Ovary (tissue), 7 donors: ENCODE measurements at regions not wholly inside any gene's neighbourhood (a gene's known extent, or its start where the extent isn't known, plus 50 kb on each side); places are given as distances from the start of the nearest gene placed in this dataset.

Experiments
- DNase-seq, 5 donors: peaks; one replicate each; pipeline ENCODE4 v3.0.0-alpha.2; 2019 to 2020
- H3K27ac ChIP-seq, 2 donors: fragments of 200-600 bp; one replicate each; pipeline versions ENCODE4 v1.5.1 to v1.8.0; 2019 to 2022
- H3K27me3 ChIP-seq: fragments of 200-600 bp; one replicate; pipeline ENCODE4 v1.8.0; 2022
- H3K36me3 ChIP-seq: fragments of 200-600 bp; sonication (generic); one replicate; pipeline ENCODE4 v1.5.1; 2019
- H3K4me1 ChIP-seq: one replicate; pipeline ENCODE4 v1.8.1; 2013; ENCODE audit warnings: mild to moderate bottlenecking, moderate library complexity; ENCODE audit not compliant: insufficient read depth
- H3K4me3 ChIP-seq: fragments of 200-600 bp; sonication (generic); one replicate; pipeline ENCODE4 v1.5.1; 2017
- H3K9me3 ChIP-seq, 2 donors: fragments of 200-600 bp in 1 of 2; sonication (generic) in 1 of 2; one replicate each; pipeline versions ENCODE4 v1.5.1 to v1.8.1; 2013 to 2019; ENCODE audit warnings: mild to moderate bottlenecking in 1 of 2, moderate library complexity in 1 of 2
- EP300 ChIP-seq: sonication (generic); formaldehyde crosslinking; IDR thresholded peaks from one replicate; pipeline ENCODE4 v1.6.1; 2017; ENCODE audit warnings: antibody characterized with exemption
- POLR2A ChIP-seq: fragments of 450-650 bp; IDR thresholded peaks from one replicate; pipeline ENCODE4 v1.6.1; 2017; ENCODE audit warnings: antibody characterized with exemption, mild to moderate bottlenecking, moderate library complexity
- WGBS, 3 donors: extraction: QIAGEN DNeasy Blood & Tissue Kit in 1 of 3; methylation state at CpG; one replicate each; pipeline versions ENCODE4 v1.1.5 to v1.1.7; 2013 to 2017; 5-methylcytosine and 5-hydroxymethylcytosine counted together
- intact Hi-C, 4 donors: fragments of 100-400 bp; cut with DNase I; formaldehyde crosslinking; loops; one replicate each; pipeline versions ENCODE4 v1.11.0 to v1.15.1; 2022 to 2023
- TF ChIP-seq, protein P1 (sequence below), 3 donors: fragments of 450-650 bp in 2 of 3; fragments of 200-600 bp in 1 of 3; IDR thresholded peaks; one replicate each; pipeline versions ENCODE4 v1.5.1 to v1.8.0; 2016 to 2022; ENCODE audit warnings: antibody characterized with exemption in 3 of 3, mild to moderate bottlenecking in 1 of 3
- donor health status: DM: no; HTN: no; CAD: no; lungs with moderate emphysema.
- donor health status: DM: no; HTN: no; CAD: no.
- donor health status: Bipolar disorder and iron deficiency.
- donor health status: DM: no; HTN: no; CAD: no.
- donor health status: DM: yes; HTN: yes; CAD: no.

DNA sequence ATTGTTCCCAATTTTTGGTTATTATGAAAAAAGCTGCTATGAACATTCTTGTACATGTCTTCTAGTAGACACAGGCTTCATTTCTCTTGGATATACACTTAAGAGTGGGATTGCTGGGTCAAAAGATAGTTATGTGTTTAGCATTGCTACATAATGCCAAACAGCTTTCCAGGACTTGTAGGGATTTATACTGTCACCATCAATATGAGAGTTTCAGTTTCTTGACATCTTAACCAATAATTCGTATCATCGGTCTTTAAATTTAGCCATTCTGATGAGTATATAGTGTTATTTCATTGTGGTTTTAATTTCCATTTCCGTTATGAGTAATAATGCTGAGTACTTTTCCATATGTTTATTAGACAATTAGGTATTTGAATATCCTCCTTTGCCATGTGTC lies 190.3 kb upstream of the PFN2 start:
- Histone ChIP-seq H3K36me3 (no peaks in the 10 kb centered on the region), H3K4me3 (no peak overlapping the region), H3K27me3 (no peaks in the 10 kb centered on the region), H3K27ac (no peak overlapping the region), H3K4me1 (no peaks in the 10 kb centered on the region), H3K9me3 (no peaks in the 10 kb centered on the region)
- TF ChIP-seq, protein P1, sequence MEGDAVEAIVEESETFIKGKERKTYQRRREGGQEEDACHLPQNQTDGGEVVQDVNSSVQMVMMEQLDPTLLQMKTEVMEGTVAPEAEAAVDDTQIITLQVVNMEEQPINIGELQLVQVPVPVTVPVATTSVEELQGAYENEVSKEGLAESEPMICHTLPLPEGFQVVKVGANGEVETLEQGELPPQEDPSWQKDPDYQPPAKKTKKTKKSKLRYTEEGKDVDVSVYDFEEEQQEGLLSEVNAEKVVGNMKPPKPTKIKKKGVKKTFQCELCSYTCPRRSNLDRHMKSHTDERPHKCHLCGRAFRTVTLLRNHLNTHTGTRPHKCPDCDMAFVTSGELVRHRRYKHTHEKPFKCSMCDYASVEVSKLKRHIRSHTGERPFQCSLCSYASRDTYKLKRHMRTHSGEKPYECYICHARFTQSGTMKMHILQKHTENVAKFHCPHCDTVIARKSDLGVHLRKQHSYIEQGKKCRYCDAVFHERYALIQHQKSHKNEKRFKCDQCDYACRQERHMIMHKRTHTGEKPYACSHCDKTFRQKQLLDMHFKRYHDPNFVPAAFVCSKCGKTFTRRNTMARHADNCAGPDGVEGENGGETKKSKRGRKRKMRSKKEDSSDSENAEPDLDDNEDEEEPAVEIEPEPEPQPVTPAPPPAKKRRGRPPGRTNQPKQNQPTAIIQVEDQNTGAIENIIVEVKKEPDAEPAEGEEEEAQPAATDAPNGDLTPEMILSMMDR (IDR thresholded peaks at IDR 0.05): no peak
- TF ChIP-seq POLR2A: no peak
- no peak for TF ChIP-seq EP300
- no peak for DNase-seq
- WGBS, 3 donors: 90 to 97% (median 92%) methylated on average over 3 of the region's 3 CpGs
- intact Hi-C loops: no loop called here

DNA sequence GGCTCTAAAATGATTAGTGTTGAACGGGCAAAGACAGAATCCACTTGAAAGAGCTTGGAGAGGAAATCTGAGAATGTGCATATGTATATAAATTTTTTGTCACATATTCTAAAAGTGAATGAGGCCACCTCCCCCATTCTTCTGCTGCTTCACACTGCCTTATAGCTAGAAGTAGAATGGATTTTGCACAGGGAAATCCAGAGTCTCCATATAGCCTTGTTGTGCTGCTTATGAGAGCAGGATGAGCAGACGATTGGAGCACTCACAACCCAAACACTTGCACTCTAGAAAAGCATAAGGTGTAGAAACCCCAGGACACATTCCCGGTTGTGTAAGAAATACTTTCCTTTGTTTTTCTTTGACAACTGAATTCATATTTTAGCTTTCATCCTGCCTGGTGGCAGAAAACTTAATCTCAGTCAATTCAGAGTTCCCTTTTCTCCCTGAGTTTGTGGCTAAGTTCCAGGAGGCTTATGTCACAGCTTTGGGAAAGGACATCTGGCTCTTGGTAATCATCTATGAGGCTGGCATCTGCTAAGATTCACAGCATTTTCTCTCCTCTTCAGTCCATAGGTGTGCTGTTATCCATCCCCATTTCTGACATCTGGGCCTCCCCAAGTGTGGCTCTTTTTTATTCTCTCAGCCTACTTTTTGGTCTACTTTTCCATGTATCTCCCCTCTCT lies 188.4 kb upstream of the PFN2 start:
- Histone ChIP-seq H3K27me3 (no peaks in the 10 kb centered on the region), H3K36me3 (no peaks in the 10 kb centered on the region), H3K27ac (no peak overlapping the region), H3K4me1 (no peaks in the 10 kb centered on the region), H3K9me3 (no peaks in the 10 kb centered on the region), H3K4me3 (no peak overlapping the region)
- TF ChIP-seq POLR2A (no peak), EP300 (no peak)
- TF ChIP-seq, protein P1 (IDR thresholded peaks at IDR 0.05): no peak
- WGBS, 3 donors: 72 to 74% (median 72%) methylated on average over 3 of the region's 3 CpGs
- intact Hi-C loops: no loop called here
- DNase-seq: no peak

DNA sequence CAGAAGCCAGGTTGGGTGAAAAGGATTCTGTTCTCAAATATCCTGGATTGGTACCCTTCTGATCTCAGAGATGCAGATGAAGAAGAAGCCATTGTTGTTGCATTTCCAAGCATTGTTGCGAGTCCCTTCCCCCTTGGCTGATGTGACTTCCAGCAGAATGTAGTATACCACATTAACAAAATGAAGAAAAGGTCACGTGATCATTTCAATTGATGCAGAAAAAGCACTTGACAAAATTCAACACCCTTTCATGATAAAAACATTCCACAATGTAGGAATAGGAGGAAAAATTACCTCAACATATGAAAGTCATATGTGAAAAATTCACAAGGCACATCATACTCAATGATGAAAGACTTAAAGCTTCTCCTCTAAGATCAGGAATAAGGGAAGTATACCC lies 181.9 kb upstream of the PFN2 start:
- no peak overlapping the region for H3K27ac ChIP-seq
- TF ChIP-seq EP300: no peak
- no peak for TF ChIP-seq POLR2A
- TF ChIP-seq, protein P1 (IDR thresholded peaks at IDR 0.05): no peak
- H3K9me3 ChIP-seq: no peaks in the 10 kb centered on the region
- no peaks in the 10 kb centered on the region for H3K36me3 ChIP-seq
- no peak overlapping the region for H3K4me3 ChIP-seq
- H3K4me1 ChIP-seq: peaks cover 6% of the 10 kb centered on the region
- intact Hi-C loops: no loop called here
- H3K27me3 ChIP-seq: no peaks in the 10 kb centered on the region
- 92 to 94% (median 93%) methylated on average over 2 of the region's 2 CpGs for WGBS, 3 donors
- DNase-seq: no peak

DNA sequence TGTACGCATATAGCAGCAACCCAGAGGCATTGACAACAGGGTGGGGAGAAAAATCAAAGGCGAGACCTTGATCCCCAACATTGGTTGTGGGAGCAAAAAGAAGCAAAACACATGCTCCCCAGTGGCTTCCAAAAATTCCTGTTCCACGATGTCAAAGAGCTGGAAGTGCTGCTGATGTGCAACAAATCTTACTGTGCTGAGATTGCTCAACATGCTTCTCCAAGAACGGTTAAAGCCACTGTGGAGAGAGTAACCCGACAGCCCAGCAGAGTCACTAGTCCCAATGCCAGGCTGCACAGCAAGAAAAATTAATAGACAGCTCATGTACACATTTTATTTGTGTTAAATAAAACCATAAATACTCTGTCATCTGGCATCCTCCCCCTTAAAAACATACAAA lies 179.9 kb upstream of the PFN2 start:
- no peak for DNase-seq
- intact Hi-C loops: no loop called here
- no peak overlapping the region for H3K4me3 ChIP-seq

More for the DNA sequence above, 179.9 kb upstream of the PFN2 start:
- H3K27me3 ChIP-seq: no peaks in the 10 kb centered on the region
- TF ChIP-seq, protein P1 (IDR thresholded peaks at IDR 0.05): no peak
- TF ChIP-seq EP300 (no peak), POLR2A (no peak)
- peaks cover 8% of the 10 kb centered on the region for H3K4me1 ChIP-seq
- WGBS, 3 donors: 71 to 86% (median 76%) methylated on average over 5 of the region's 5 CpGs
- no peak overlapping the region for H3K27ac ChIP-seq
- no peaks in the 10 kb centered on the region for H3K36me3 ChIP-seq
- H3K9me3 ChIP-seq: no peaks in the 10 kb centered on the region
